DND-41 (cell line): ENCODE measurements at regions not wholly inside any gene's neighbourhood (a gene's known extent, or its start where the extent isn't known, plus 50 kb on each side); places are given as distances from the start of the nearest gene placed in this dataset.
"Not testable (repeated sequence)": the region's sequence is repeated elsewhere in the genome, so short reads cannot be mapped to it uniquely, and the experiment has no call there.

Experiments used
- ATAC-seq: fragments of 200-7000 bp; cut with Tn5 transposase; 3 replicates; pipeline ENCODE4 v1.9.1; 2021; ENCODE audit warnings: low read depth; ENCODE audit not compliant: insufficient read depth
- DNase-seq: peaks from one replicate; pipeline ENCODE4 v3.0.0-alpha.2; 2020
- H2AFZ ChIP-seq: 2 replicates; pipeline ENCODE4 v1.6.0; 2012; ENCODE audit warnings: low read depth, low read length
- H3K27ac ChIP-seq: 2 replicates; pipeline ENCODE4 v1.5.1; 2012; ENCODE audit warnings: low read length, inconsistent platforms
- H3K27me3 ChIP-seq: fragments of 200-600 bp; sonication (generic); 2 replicates; pipeline ENCODE4 v1.6.0; 2012; ENCODE audit warnings: low read length, mild to moderate bottlenecking, inconsistent platforms; ENCODE audit not compliant: insufficient read depth, poor library complexity
- H3K36me3 ChIP-seq: 2 replicates; pipeline ENCODE4 v1.5.1; 2012; ENCODE audit warnings: low read length, inconsistent platforms; ENCODE audit not compliant: insufficient read depth
- H3K4me1 ChIP-seq: 2 replicates; pipeline ENCODE4 v1.5.1; 2012; ENCODE audit warnings: mild to moderate bottlenecking, low read length; ENCODE audit not compliant: insufficient read depth
- H3K4me2 ChIP-seq: 2 replicates; pipeline ENCODE4 v1.6.0; 2012; ENCODE audit warnings: mild to moderate bottlenecking, moderate library complexity, low read length, inconsistent platforms; ENCODE audit not compliant: insufficient read depth
- H3K4me3 ChIP-seq, 2 experiments: fragments of 200-600 bp in 1 of 2; shearing (Covaris generic) in 1 of 2; 2 replicates each; pipeline ENCODE4 v1.5.1; 2012 to 2016; ENCODE audit warnings: inconsistent platforms in 2 of 2, low read length in 2 of 2, mild to moderate bottlenecking in 2 of 2, low read depth in 1 of 2, moderate library complexity in 1 of 2
- H3K79me2 ChIP-seq: 2 replicates; pipeline ENCODE4 v1.6.0; 2012; ENCODE audit warnings: low read length, inconsistent platforms; ENCODE audit not compliant: insufficient read depth
- H3K9ac ChIP-seq: 2 replicates; pipeline ENCODE4 v1.6.0; 2012; ENCODE audit warnings: low read depth, mild to moderate bottlenecking, inconsistent platforms, low read length, moderate library complexity
- H3K9me3 ChIP-seq: 2 replicates; pipeline ENCODE4 v1.5.1; 2012; ENCODE audit warnings: low read length, moderate library complexity, mild to moderate bottlenecking, inconsistent platforms; ENCODE audit not compliant: insufficient read depth, severe bottlenecking
- H4K20me1 ChIP-seq: 2 replicates; pipeline ENCODE4 v1.6.0; 2012; ENCODE audit warnings: low read length; ENCODE audit not compliant: insufficient read depth
- CTCF ChIP-seq: IDR thresholded peaks from 2 replicates; pipeline ENCODE4 v1.5.1; 2012; ENCODE audit warnings: borderline replicate concordance, low read length, moderate library complexity, mild to moderate bottlenecking; ENCODE audit not compliant: poor library complexity, severe bottlenecking; ENCODE audit errors: extremely low read depth
- EZH2 ChIP-seq: IDR thresholded peaks from 3 replicates; pipeline ENCODE4 v1.6.1; 2012; ENCODE audit warnings: borderline replicate concordance, low read depth, mild to moderate bottlenecking, moderate library complexity, low read length, inconsistent platforms; ENCODE audit not compliant: severe bottlenecking

- H3K4me3 ChIP-seq, H3K9ac ChIP-seq, H3K4me2 ChIP-seq, H3K79me2 ChIP-seq, H3K9me3 ChIP-seq, H2AFZ ChIP-seq, H3K4me1 ChIP-seq, ATAC-seq, H3K36me3 ChIP-seq, H3K27me3 ChIP-seq, H3K27ac ChIP-seq, DNase-seq, H4K20me1 ChIP-seq: not testable (repeated sequence)
These were observed 57.8 kb upstream of the RASSF3 start for GRCh38 chr12:64552510-64552909.

- not testable (repeated sequence) for H2AFZ ChIP-seq, H3K9me3 ChIP-seq, H3K9ac ChIP-seq, H4K20me1 ChIP-seq, DNase-seq, H3K27ac ChIP-seq, H3K4me3 ChIP-seq, H3K27me3 ChIP-seq, H3K36me3 ChIP-seq, H3K79me2 ChIP-seq, H3K4me2 ChIP-seq, H3K4me1 ChIP-seq, ATAC-seq
These were observed 56.6 kb upstream of the RASSF3 start for GRCh38 chr12:64553689-64554088.

GRCh38 chr12:64556231-64556630 lies 54.1 kb upstream of the RASSF3 start:
- DNase-seq (no peak), ATAC-seq (no peak)
- no peak overlapping the region for H3K9ac ChIP-seq
- H3K27me3 ChIP-seq, result no peaks in the 10 kb centered on the region
- H3K9me3 ChIP-seq, result no peaks in the 10 kb centered on the region
- no peak for TF ChIP-seq CTCF
- TF ChIP-seq EZH2, result no peak
- H3K4me2 ChIP-seq, result no peak overlapping the region
- H2AFZ ChIP-seq, result no peak overlapping the region
- no peaks in the 10 kb centered on the region for H3K36me3 ChIP-seq
- no peak overlapping the region for H3K4me3 ChIP-seq
- no peaks in the 10 kb centered on the region for H3K79me2 ChIP-seq
- no peaks in the 10 kb centered on the region for H4K20me1 ChIP-seq
- H3K27ac ChIP-seq, result no peak overlapping the region
- no peaks in the 10 kb centered on the region for H3K4me1 ChIP-seq

GRCh38 chr12:64558754-64559153 lies 51.5 kb upstream of the RASSF3 start:
- H3K36me3 ChIP-seq, result no peaks in the 10 kb centered on the region
- ATAC-seq (peak; percentile 52; the same call in 2 of the 3 replicates), DNase-seq (no peak)
- H3K27ac ChIP-seq, result no peak overlapping the region
- no peak overlapping the region for H2AFZ ChIP-seq
- no peaks in the 10 kb centered on the region for H3K79me2 ChIP-seq
- no peak overlapping the region for H3K9ac ChIP-seq
- no peaks in the 10 kb centered on the region for H4K20me1 ChIP-seq
- no peak overlapping the region for H3K4me3 ChIP-seq
- TF ChIP-seq EZH2 (no peak), CTCF (no peak)
- no peaks in the 10 kb centered on the region for H3K4me1 ChIP-seq
- H3K27me3 ChIP-seq, result no peaks in the 10 kb centered on the region
- H3K4me2 ChIP-seq, result no peak overlapping the region
- H3K9me3 ChIP-seq, result no peaks in the 10 kb centered on the region
